LNCaP clone FGC (cell line): ENCODE measurements at regions not wholly inside any gene's neighbourhood (a gene's known extent, or its start where the extent isn't known, plus 50 kb on each side); places are given as distances from the start of the nearest gene placed in this dataset.

Experiments used
- DNase-seq: peaks from one replicate; pipeline ENCODE4 v3.0.0-alpha.2; 2011; ENCODE audit warnings: low read depth
- H3K4me3 ChIP-seq: 2 replicates; pipeline ENCODE4 v1.5.1; 2011; ENCODE audit warnings: mild to moderate bottlenecking, low read depth, low read length, control low read depth
- CTCF ChIP-seq: IDR thresholded peaks from 2 replicates; pipeline ENCODE4 v1.5.1; 2012; ENCODE audit warnings: mild to moderate bottlenecking; ENCODE audit not compliant: control insufficient read depth, insufficient read depth; ENCODE audit errors: extremely low read depth

GRCh38 chr1:63116016-63116415 is 206.4 kb upstream of the FOXD3 start:
- no peak for DNase-seq
- H3K4me3 ChIP-seq: no peak overlapping the region
- TF ChIP-seq CTCF: no peak

GRCh38 chr1:63119575-63120155 is 202.7 kb upstream of the FOXD3 start:
- TF ChIP-seq CTCF: no peak
- H3K4me3 ChIP-seq: no peak overlapping the region
- DNase-seq: no peak

- DNase-seq: no peak
- no peak for TF ChIP-seq CTCF
- no peak overlapping the region for H3K4me3 ChIP-seq
These were observed 200.3 kb upstream of the FOXD3 start for GRCh38 chr1:63122079-63122478.

- no peak for TF ChIP-seq CTCF
- H3K4me3 ChIP-seq: no peak overlapping the region
- DNase-seq: no peak
These were observed 197.6 kb upstream of the FOXD3 start for GRCh38 chr1:63124666-63125191.

GRCh38 chr1:63126104-63126503 is 196.3 kb upstream of the FOXD3 start:
- no peak overlapping the region for H3K4me3 ChIP-seq
- TF ChIP-seq CTCF: no peak
- DNase-seq: no peak

GRCh38 chr1:63127376-63127775 is 195.0 kb upstream of the FOXD3 start:
- no peak for TF ChIP-seq CTCF
- DNase-seq: no peak
- no peak overlapping the region for H3K4me3 ChIP-seq

GRCh38 chr1:63128556-63128955 is 193.8 kb upstream of the FOXD3 start:
- no peak overlapping the region for H3K4me3 ChIP-seq
- no peak for TF ChIP-seq CTCF
- no peak for DNase-seq
